ENCODE measurements at regions not wholly inside any gene's neighbourhood (a gene's known extent, or its start where the extent isn't known, plus 50 kb on each side); places are given as distances from the start of the nearest gene placed in this dataset.

- Histone ChIP-seq H3K4me3 (replicated peaks in 1 of 4; ENCODE audit: control extremely low read depth in 1 of 4, insufficient read depth in 1 of 4, low read depth in 3 of 4, low read length in 4 of 4) (no peak overlapping the region), H3K4me2 (ENCODE audit: extremely low read depth, insufficient read depth, low read length) (no peak overlapping the region), H3K4me1 (ENCODE audit: control insufficient read depth, extremely low read depth, insufficient read depth, low read length) (peaks cover 10% of the 10 kb centered on the region), H3K27ac (ENCODE audit: insufficient read depth, low read length) (no peak overlapping the region), H3K27me3 (ENCODE audit: control insufficient read depth, insufficient read depth, low read length) (no peaks in the 10 kb centered on the region), H3K79me2 (ENCODE audit: control insufficient read depth, insufficient read depth, low read length) (no peaks in the 10 kb centered on the region), H3K36me3 (ENCODE audit: control insufficient read depth, insufficient read depth, low read length) (no peaks in the 10 kb centered on the region), H3K9ac (ENCODE audit: insufficient read depth, low read length) (no peak overlapping the region), H2AFZ (ENCODE audit: low read length) (no peak overlapping the region), H4K20me1 (ENCODE audit: control insufficient read depth, extremely low read depth, insufficient read depth, low read length) (no peaks in the 10 kb centered on the region), H3K9me3 (ENCODE audit: control insufficient read depth, insufficient read depth, low read depth, low read length) (no peaks in the 10 kb centered on the region)
- DNase-seq (ENCODE audit: low read depth in 2 of 2), result no peak
- TF ChIP-seq EZH2 (IDR thresholded peaks at IDR 0.05; ENCODE audit: low read length, missing control alignments) (no peak), CTCF (conservative IDR thresholded peaks at IDR 0.05 in 1 of 2, IDR thresholded peaks at IDR 0.05 in 1 of 2; ENCODE audit: low read depth in 1 of 2, low read length in 2 of 2) (no peak)
These were observed 329.1 kb upstream of the C2CD4B start for GRCh38 chr15:62494197-62494596.

- H3K9ac ChIP-seq (ENCODE audit: insufficient read depth, low read length), result peak overlapping the region; percentile 20
- no peak overlapping the region for H3K4me3 ChIP-seq (replicated peaks in 1 of 4; ENCODE audit: control extremely low read depth in 1 of 4, insufficient read depth in 1 of 4, low read depth in 3 of 4, low read length in 4 of 4)
- no peaks in the 10 kb centered on the region for H3K36me3 ChIP-seq (ENCODE audit: control insufficient read depth, insufficient read depth, low read length)
- H2AFZ ChIP-seq (ENCODE audit: low read length), result peak overlapping the region; percentile 65
- H3K27ac ChIP-seq (ENCODE audit: insufficient read depth, low read length), result peak overlapping the region; percentile 78
- no peaks in the 10 kb centered on the region for H3K9me3 ChIP-seq (ENCODE audit: control insufficient read depth, insufficient read depth, low read depth, low read length)
- H3K79me2 ChIP-seq (ENCODE audit: control insufficient read depth, insufficient read depth, low read length), result no peaks in the 10 kb centered on the region
- H3K4me2 ChIP-seq (ENCODE audit: extremely low read depth, insufficient read depth, low read length), result peak overlapping the region; percentile 52
- H3K27me3 ChIP-seq (ENCODE audit: control insufficient read depth, insufficient read depth, low read length), result no peaks in the 10 kb centered on the region
- TF ChIP-seq CTCF (conservative IDR thresholded peaks at IDR 0.05 in 1 of 2, IDR thresholded peaks at IDR 0.05 in 1 of 2; ENCODE audit: low read depth in 1 of 2, low read length in 2 of 2), result no peak
- TF ChIP-seq EZH2 (IDR thresholded peaks at IDR 0.05; ENCODE audit: low read length, missing control alignments), result no peak
- H3K4me1 ChIP-seq (ENCODE audit: control insufficient read depth, extremely low read depth, insufficient read depth, low read length), result peaks cover 10% of the 10 kb centered on the region
- DNase-seq (ENCODE audit: low read depth in 2 of 2), result peak; percentile 83 to 95
- no peaks in the 10 kb centered on the region for H4K20me1 ChIP-seq (ENCODE audit: control insufficient read depth, extremely low read depth, insufficient read depth, low read length)
These were observed 330.9 kb upstream of the C2CD4B start for GRCh38 chr15:62495670-62496614.

- H3K4me2 ChIP-seq (ENCODE audit: extremely low read depth, insufficient read depth, low read length), result no peak overlapping the region
- peaks cover 11% of the 10 kb centered on the region for H3K4me1 ChIP-seq (ENCODE audit: control insufficient read depth, extremely low read depth, insufficient read depth, low read length)
- H4K20me1 ChIP-seq (ENCODE audit: control insufficient read depth, extremely low read depth, insufficient read depth, low read length), result no peaks in the 10 kb centered on the region
- H3K4me3 ChIP-seq (replicated peaks in 1 of 4; ENCODE audit: control extremely low read depth in 1 of 4, insufficient read depth in 1 of 4, low read depth in 3 of 4, low read length in 4 of 4), result no peak overlapping the region
- no peaks in the 10 kb centered on the region for H3K36me3 ChIP-seq (ENCODE audit: control insufficient read depth, insufficient read depth, low read length)
- DNase-seq (ENCODE audit: low read depth in 2 of 2), result peak in 1 of 2 donors; percentile 30
- H3K27ac ChIP-seq (ENCODE audit: insufficient read depth, low read length), result no peak overlapping the region
- H3K27me3 ChIP-seq (ENCODE audit: control insufficient read depth, insufficient read depth, low read length), result no peaks in the 10 kb centered on the region
- H3K9ac ChIP-seq (ENCODE audit: insufficient read depth, low read length), result no peak overlapping the region
- no peaks in the 10 kb centered on the region for H3K79me2 ChIP-seq (ENCODE audit: control insufficient read depth, insufficient read depth, low read length)
- no peaks in the 10 kb centered on the region for H3K9me3 ChIP-seq (ENCODE audit: control insufficient read depth, insufficient read depth, low read depth, low read length)
- TF ChIP-seq CTCF (conservative IDR thresholded peaks at IDR 0.05 in 1 of 2, IDR thresholded peaks at IDR 0.05 in 1 of 2; ENCODE audit: low read depth in 1 of 2, low read length in 2 of 2) (no peak), EZH2 (IDR thresholded peaks at IDR 0.05; ENCODE audit: low read length, missing control alignments) (no peak)
- no peak overlapping the region for H2AFZ ChIP-seq (ENCODE audit: low read length)
These were observed 332.3 kb upstream of the C2CD4B start for GRCh38 chr15:62497356-62497755.

Data from fibroblast of lung (primary cell).